ENCODE measurements at regions not wholly inside any gene's neighbourhood (a gene's known extent, or its start where the extent isn't known, plus 50 kb on each side); places are given as distances from the start of the nearest gene placed in this dataset.

GRCh38 chr20:52577696-52578095, 386.1 kb upstream of the ZFP64 start:
- ChIA-PET POLR2A (no interaction called here), CTCF (no interaction called here)
- no peak for ATAC-seq
- peaks cover 7% of the 10 kb centered on the region for H3K36me3 Mint-ChIP-seq
- TF ChIP-seq RORB (CRISPR knock-in tag; IDR thresholded peaks at IDR 0.05) (no peak), ZNF532 (CRISPR knock-in tag; IDR thresholded peaks at IDR 0.05; ENCODE audit: borderline replicate concordance) (no peak), ETV6 (CRISPR knock-in tag; IDR thresholded peaks at IDR 0.05) (no peak), ATF3 (CRISPR knock-in tag; conservative IDR thresholded peaks at IDR 0.05) (no peak), ZNF317 (CRISPR knock-in tag; IDR thresholded peaks at IDR 0.05; ENCODE audit: borderline replicate concordance, low read depth) (no peak), CREM (CRISPR knock-in tag; IDR thresholded peaks at IDR 0.05) (no peak), SMAD3 (CRISPR knock-in tag; IDR thresholded peaks at IDR 0.05; ENCODE audit: borderline replicate concordance) (no peak), ARID4B (CRISPR knock-in tag; IDR thresholded peaks at IDR 0.05; ENCODE audit: borderline replicate concordance) (no peak), RELA (CRISPR knock-in tag; IDR thresholded peaks at IDR 0.05; ENCODE audit: borderline replicate concordance) (no peak)
- TF ChIP-seq, protein P1, sequence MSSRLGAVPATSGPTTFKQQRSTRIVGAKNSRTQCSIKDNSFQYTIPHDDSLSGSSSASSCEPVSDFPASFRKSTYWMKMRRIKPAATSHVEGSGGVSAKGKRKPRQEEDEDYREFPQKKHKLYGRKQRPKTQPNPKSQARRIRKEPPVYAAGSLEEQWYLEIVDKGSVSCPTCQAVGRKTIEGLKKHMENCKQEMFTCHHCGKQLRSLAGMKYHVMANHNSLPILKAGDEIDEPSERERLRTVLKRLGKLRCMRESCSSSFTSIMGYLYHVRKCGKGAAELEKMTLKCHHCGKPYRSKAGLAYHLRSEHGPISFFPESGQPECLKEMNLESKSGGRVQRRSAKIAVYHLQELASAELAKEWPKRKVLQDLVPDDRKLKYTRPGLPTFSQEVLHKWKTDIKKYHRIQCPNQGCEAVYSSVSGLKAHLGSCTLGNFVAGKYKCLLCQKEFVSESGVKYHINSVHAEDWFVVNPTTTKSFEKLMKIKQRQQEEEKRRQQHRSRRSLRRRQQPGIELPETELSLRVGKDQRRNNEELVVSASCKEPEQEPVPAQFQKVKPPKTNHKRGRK (CRISPR knock-in tag; IDR thresholded peaks at IDR 0.05; ENCODE audit: borderline replicate concordance) = no peak
- H3K27me3 Mint-ChIP-seq (ENCODE audit: low read depth) = no peaks in the 10 kb centered on the region; the same call in 1 of the 2 replicates
- no peak for DNase-seq (ENCODE audit: low spot score)
- no peak overlapping the region for H3K4me3 Mint-ChIP-seq
- H3K4me1 Mint-ChIP-seq = peaks cover 2% of the 10 kb centered on the region; the same call in 1 of the 2 replicates
- peaks cover 44% of the 10 kb centered on the region for H3K9me3 Mint-ChIP-seq
- H3K27ac Mint-ChIP-seq = no peak overlapping the region

DNA sequence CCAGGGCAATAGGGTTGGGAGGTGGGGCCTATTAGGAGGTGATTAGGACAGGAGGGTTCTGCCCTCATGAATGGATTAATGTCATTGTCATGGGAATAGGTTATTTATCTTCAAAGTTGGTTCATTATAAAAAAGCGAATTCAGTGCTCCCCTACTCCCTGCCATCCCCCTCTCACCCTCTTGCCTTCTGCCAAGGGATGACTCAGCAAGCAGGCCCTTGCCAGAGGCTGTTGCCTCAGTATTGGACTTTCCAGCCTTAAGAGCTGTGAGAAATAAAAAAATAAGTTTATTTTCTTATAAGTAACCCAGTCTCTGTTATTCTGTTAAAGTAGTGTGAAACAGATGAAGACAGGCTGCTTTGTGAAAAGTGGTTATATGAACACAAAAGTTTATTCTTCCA, 381.1 kb upstream of the ZFP64 start:
- ChIA-PET POLR2A (no interaction called here), CTCF (no interaction called here)
- Mint-ChIP-seq H3K4me3 (no peak overlapping the region), H3K27me3 (ENCODE audit: low read depth) (no peaks in the 10 kb centered on the region; the same call in 1 of the 2 replicates), H3K36me3 (peaks cover 7% of the 10 kb centered on the region), H3K4me1 (no peaks in the 10 kb centered on the region), H3K27ac (no peak overlapping the region), H3K9me3 (peaks cover 20% of the 10 kb centered on the region)
- ATAC-seq = no peak
- DNase-seq (ENCODE audit: low spot score) = no peak
- TF ChIP-seq, protein P2, sequence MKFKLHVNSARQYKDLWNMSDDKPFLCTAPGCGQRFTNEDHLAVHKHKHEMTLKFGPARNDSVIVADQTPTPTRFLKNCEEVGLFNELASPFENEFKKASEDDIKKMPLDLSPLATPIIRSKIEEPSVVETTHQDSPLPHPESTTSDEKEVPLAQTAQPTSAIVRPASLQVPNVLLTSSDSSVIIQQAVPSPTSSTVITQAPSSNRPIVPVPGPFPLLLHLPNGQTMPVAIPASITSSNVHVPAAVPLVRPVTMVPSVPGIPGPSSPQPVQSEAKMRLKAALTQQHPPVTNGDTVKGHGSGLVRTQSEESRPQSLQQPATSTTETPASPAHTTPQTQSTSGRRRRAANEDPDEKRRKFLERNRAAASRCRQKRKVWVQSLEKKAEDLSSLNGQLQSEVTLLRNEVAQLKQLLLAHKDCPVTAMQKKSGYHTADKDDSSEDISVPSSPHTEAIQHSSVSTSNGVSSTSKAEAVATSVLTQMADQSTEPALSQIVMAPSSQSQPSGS (CRISPR knock-in tag; IDR thresholded peaks at IDR 0.05; ENCODE audit: borderline replicate concordance, low read depth) = no peak
- TF ChIP-seq ZNF281 (CRISPR knock-in tag; IDR thresholded peaks at IDR 0.05) (no peak), USF1 (CRISPR knock-in tag; IDR thresholded peaks at IDR 0.05) (no peak), ATF3 (CRISPR knock-in tag; conservative IDR thresholded peaks at IDR 0.05) (no peak), RORB (CRISPR knock-in tag; IDR thresholded peaks at IDR 0.05) (no peak), TP53 (CRISPR knock-in tag; IDR thresholded peaks at IDR 0.05) (no peak), NR3C1 (CRISPR knock-in tag; conservative IDR thresholded peaks at IDR 0.05; ENCODE audit: low read depth) (no peak), FOXJ3 (CRISPR knock-in tag; IDR thresholded peaks at IDR 0.05; ENCODE audit: borderline replicate concordance) (no peak)
- TF ChIP-seq, protein P3, sequence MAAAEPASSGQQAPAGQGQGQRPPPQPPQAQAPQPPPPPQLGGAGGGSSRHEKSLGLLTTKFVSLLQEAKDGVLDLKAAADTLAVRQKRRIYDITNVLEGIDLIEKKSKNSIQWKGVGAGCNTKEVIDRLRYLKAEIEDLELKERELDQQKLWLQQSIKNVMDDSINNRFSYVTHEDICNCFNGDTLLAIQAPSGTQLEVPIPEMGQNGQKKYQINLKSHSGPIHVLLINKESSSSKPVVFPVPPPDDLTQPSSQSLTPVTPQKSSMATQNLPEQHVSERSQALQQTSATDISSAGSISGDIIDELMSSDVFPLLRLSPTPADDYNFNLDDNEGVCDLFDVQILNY (CRISPR knock-in tag; IDR thresholded peaks at IDR 0.05) = no peak

All from WTC11 (cell line).